GM12891 (cell line): ENCODE measurements at regions not wholly inside any gene's neighbourhood (a gene's known extent, or its start where the extent isn't known, plus 50 kb on each side); places are given as distances from the start of the nearest gene placed in this dataset.

Experiments used
- POLR2A ChIP-seq: IDR thresholded peaks from 2 replicates; pipeline ENCODE4 v1.6.1; 2011; ENCODE audit warnings: low read depth, low read length, control low read depth
- POLR2AphosphoS5 ChIP-seq: IDR thresholded peaks from 2 replicates; pipeline ENCODE4 v1.6.1; 2011; ENCODE audit warnings: low read depth, low read length, control low read depth
- POU2F2 ChIP-seq: IDR thresholded peaks from 2 replicates; pipeline ENCODE4 v1.6.1; 2011; ENCODE audit warnings: low read depth, mild to moderate bottlenecking, control low read depth, low read length, moderate library complexity
- SPI1 ChIP-seq: IDR thresholded peaks from 2 replicates; pipeline ENCODE4 v1.6.1; 2011; ENCODE audit warnings: low read depth, low read length, control low read depth
- TAF1 ChIP-seq: IDR thresholded peaks from 2 replicates; pipeline ENCODE4 v1.6.1; 2011; ENCODE audit warnings: low read depth, low read length, control low read depth

DNA sequence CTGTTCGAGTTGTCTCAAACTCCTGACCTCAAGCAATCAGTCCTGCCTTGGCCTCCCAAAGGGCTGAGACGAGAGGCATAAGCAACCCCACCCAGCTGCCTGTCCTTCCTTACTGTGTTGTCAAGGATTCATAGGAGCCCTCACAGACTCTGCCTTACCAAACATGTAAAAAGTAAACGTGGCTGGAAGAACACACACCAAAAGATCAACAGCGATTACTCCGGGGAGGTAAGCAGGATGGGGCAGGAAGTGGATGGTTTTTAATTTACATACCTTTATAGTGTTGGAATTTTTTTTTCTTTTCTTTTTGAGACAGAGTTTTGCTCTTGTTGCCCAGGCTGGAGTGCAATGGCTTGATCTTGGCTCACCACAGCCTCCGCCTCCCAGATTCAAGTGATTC is 61.5 kb upstream of the EGLN3 start:
- no peak for TF ChIP-seq POLR2A
- no peak for TF ChIP-seq TAF1
- TF ChIP-seq POLR2AphosphoS5 = no peak
- no peak for TF ChIP-seq POU2F2
- no peak for TF ChIP-seq SPI1
